ENCODE measurements at regions not wholly inside any gene's neighbourhood (a gene's known extent, or its start where the extent isn't known, plus 50 kb on each side); places are given as distances from the start of the nearest gene placed in this dataset.

- no peak for DNase-seq (ENCODE audit: low read depth in 3 of 3)
Measured at GRCh38 chr6:4327841-4328240, 192.5 kb upstream of the ECI2 start.

GRCh38 chr6:4324746-4325145, 189.4 kb upstream of the ECI2 start:
- no peak for DNase-seq (ENCODE audit: low read depth in 3 of 3)

GRCh38 chr6:4323322-4323721, 187.9 kb upstream of the ECI2 start:
- DNase-seq (ENCODE audit: low read depth in 3 of 3): no peak

- no peak for DNase-seq (ENCODE audit: low read depth in 3 of 3)
Measured at GRCh38 chr6:4322846-4323309, 187.5 kb upstream of the ECI2 start.

GRCh38 chr6:4322134-4322845, 186.9 kb upstream of the ECI2 start:
- no peak for DNase-seq (ENCODE audit: low read depth in 3 of 3)

GRCh38 chr6:4320860-4321259, 185.5 kb upstream of the ECI2 start:
- DNase-seq (ENCODE audit: low read depth in 3 of 3): no peak

- no peak for DNase-seq (ENCODE audit: low read depth in 3 of 3)
Measured at GRCh38 chr6:4319981-4320683, 184.8 kb upstream of the ECI2 start.

- DNase-seq (ENCODE audit: low read depth in 3 of 3): no peak
Measured at GRCh38 chr6:4318321-4318720, 182.9 kb upstream of the ECI2 start.

GRCh38 chr6:4316867-4317400, 181.6 kb upstream of the ECI2 start:
- DNase-seq (ENCODE audit: low read depth in 3 of 3): no peak

GRCh38 chr6:4314201-4314707, 178.9 kb upstream of the ECI2 start:
- DNase-seq (ENCODE audit: low read depth in 3 of 3): no peak

GRCh38 chr6:4313044-4313686, 177.8 kb upstream of the ECI2 start:
- no peak for DNase-seq (ENCODE audit: low read depth in 3 of 3)

- DNase-seq (ENCODE audit: low read depth in 3 of 3): no peak
Measured at GRCh38 chr6:4311976-4312860, 176.8 kb upstream of the ECI2 start.

GRCh38 chr6:4309540-4309939, 174.2 kb upstream of the ECI2 start:
- DNase-seq (ENCODE audit: low read depth in 3 of 3): no peak

- DNase-seq (ENCODE audit: low read depth in 3 of 3): no peak
Measured at GRCh38 chr6:4308364-4308763, 173.0 kb upstream of the ECI2 start.

- DNase-seq (ENCODE audit: low read depth in 3 of 3): no peak
Measured at GRCh38 chr6:4304927-4305455, 169.6 kb upstream of the ECI2 start.

GRCh38 chr6:4303638-4304037, 168.3 kb upstream of the ECI2 start:
- DNase-seq (ENCODE audit: low read depth in 3 of 3): no peak

GRCh38 chr6:4302524-4302923, 167.1 kb upstream of the ECI2 start:
- DNase-seq (ENCODE audit: low read depth in 3 of 3): no peak

- no peak for DNase-seq (ENCODE audit: low read depth in 3 of 3)
Measured at GRCh38 chr6:4301871-4302270, 166.5 kb upstream of the ECI2 start.

- DNase-seq (ENCODE audit: low read depth in 3 of 3): no peak
Measured at GRCh38 chr6:4300917-4301316, 165.5 kb upstream of the ECI2 start.

- no peak for DNase-seq (ENCODE audit: low read depth in 3 of 3)
Measured at GRCh38 chr6:4299476-4299875, 164.1 kb upstream of the ECI2 start.

- no peak for DNase-seq (ENCODE audit: low read depth in 3 of 3)
Measured at GRCh38 chr6:4297348-4297747, 162.0 kb upstream of the ECI2 start.

Measured in stimulated activated CD4-positive, alpha-beta T cell treated with anti-CD3 and anti-CD28 coated beads, TNF-alpha, amount 100 ng/mL, for 48 hours (primary cell).